ENCODE measurements at regions not wholly inside any gene's neighbourhood (a gene's known extent, or its start where the extent isn't known, plus 50 kb on each side); places are given as distances from the start of the nearest gene placed in this dataset.

GRCh38 chr5:57119031-57119430 is 54.8 kb upstream of the GPBP1 start:
- TF ChIP-seq, protein P1, sequence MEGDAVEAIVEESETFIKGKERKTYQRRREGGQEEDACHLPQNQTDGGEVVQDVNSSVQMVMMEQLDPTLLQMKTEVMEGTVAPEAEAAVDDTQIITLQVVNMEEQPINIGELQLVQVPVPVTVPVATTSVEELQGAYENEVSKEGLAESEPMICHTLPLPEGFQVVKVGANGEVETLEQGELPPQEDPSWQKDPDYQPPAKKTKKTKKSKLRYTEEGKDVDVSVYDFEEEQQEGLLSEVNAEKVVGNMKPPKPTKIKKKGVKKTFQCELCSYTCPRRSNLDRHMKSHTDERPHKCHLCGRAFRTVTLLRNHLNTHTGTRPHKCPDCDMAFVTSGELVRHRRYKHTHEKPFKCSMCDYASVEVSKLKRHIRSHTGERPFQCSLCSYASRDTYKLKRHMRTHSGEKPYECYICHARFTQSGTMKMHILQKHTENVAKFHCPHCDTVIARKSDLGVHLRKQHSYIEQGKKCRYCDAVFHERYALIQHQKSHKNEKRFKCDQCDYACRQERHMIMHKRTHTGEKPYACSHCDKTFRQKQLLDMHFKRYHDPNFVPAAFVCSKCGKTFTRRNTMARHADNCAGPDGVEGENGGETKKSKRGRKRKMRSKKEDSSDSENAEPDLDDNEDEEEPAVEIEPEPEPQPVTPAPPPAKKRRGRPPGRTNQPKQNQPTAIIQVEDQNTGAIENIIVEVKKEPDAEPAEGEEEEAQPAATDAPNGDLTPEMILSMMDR (IDR thresholded peaks at IDR 0.05; ENCODE audit: low read length), result no peak
- no peak for TF ChIP-seq EZH2 (IDR thresholded peaks at IDR 0.05; ENCODE audit: borderline replicate concordance, low read length)
